ENCODE measurements at regions not wholly inside any gene's neighbourhood (a gene's known extent, or its start where the extent isn't known, plus 50 kb on each side); places are given as distances from the start of the nearest gene placed in this dataset.

DNA sequence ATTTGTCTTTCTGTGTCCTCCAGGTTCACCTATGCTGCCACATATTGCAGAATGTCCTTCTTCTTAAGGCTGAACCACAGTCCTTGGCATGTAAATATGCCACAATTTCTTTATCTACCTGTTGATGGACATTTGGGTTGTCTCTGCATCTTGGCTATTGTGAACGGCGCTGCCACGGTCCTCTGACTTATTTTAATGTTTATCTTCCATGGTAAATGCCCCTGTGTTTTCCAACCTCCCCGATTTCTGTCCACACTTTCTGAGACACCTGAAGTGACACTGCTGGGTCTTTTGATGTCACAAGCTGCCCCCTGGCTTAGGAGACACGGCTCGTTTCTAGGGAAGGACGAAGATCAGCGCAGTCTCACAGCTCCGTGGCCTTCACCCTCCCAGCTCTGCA lies 128.3 kb upstream of the PDE10A start:
- in situ Hi-C loops (cut with MboI; ENCODE audit: low pct_unique_long_range_greater_than_20kb, low sequenced_read_pairs, unreplicated experiment) = no loop called here
- TF ChIP-seq, protein P1, sequence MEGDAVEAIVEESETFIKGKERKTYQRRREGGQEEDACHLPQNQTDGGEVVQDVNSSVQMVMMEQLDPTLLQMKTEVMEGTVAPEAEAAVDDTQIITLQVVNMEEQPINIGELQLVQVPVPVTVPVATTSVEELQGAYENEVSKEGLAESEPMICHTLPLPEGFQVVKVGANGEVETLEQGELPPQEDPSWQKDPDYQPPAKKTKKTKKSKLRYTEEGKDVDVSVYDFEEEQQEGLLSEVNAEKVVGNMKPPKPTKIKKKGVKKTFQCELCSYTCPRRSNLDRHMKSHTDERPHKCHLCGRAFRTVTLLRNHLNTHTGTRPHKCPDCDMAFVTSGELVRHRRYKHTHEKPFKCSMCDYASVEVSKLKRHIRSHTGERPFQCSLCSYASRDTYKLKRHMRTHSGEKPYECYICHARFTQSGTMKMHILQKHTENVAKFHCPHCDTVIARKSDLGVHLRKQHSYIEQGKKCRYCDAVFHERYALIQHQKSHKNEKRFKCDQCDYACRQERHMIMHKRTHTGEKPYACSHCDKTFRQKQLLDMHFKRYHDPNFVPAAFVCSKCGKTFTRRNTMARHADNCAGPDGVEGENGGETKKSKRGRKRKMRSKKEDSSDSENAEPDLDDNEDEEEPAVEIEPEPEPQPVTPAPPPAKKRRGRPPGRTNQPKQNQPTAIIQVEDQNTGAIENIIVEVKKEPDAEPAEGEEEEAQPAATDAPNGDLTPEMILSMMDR (IDR thresholded peaks at IDR 0.05; ENCODE audit: extremely low read depth, insufficient read depth, missing control alignments) = no peak
- no peak for DNase-seq (ENCODE audit: low spot score)

DNA sequence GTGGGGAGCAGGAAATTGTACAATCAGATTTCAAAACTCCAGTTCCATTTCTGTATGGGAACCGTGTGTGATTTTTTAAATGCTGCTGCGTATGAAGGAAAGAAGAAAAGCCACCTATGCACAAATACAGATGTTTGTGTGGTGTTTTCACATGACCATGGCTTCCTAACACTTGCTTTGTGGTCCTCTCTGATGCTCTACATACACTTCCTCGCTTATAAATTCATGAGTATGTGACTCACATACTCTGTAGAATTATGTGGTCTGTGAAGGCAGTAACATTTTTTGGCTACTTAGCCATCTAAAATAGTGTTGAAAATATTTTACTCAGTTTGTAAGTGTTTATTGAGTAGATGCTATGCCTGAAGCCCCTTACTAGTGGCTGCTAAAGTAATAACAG lies 119.8 kb upstream of the PDE10A start:
- in situ Hi-C loops (cut with MboI; ENCODE audit: low pct_unique_long_range_greater_than_20kb, low sequenced_read_pairs, unreplicated experiment) = no loop called here
- TF ChIP-seq, protein P1 (IDR thresholded peaks at IDR 0.05; ENCODE audit: extremely low read depth, insufficient read depth, missing control alignments) = no peak
- DNase-seq (ENCODE audit: low spot score) = no peak

- TF ChIP-seq, protein P1 (IDR thresholded peaks at IDR 0.05; ENCODE audit: extremely low read depth, insufficient read depth, missing control alignments) = no peak
- in situ Hi-C loops (cut with MboI; ENCODE audit: low pct_unique_long_range_greater_than_20kb, low sequenced_read_pairs, unreplicated experiment) = no loop called here
- DNase-seq (ENCODE audit: low spot score) = no peak
Observed at GRCh38 chr6:165782134-165782533, 119.1 kb upstream of the PDE10A start.

GRCh38 chr6:165777680-165778079 lies 114.6 kb upstream of the PDE10A start:
- TF ChIP-seq, protein P1 (IDR thresholded peaks at IDR 0.05; ENCODE audit: extremely low read depth, insufficient read depth, missing control alignments) = no peak
- no peak for DNase-seq (ENCODE audit: low spot score)
- in situ Hi-C loops (cut with MboI; ENCODE audit: low pct_unique_long_range_greater_than_20kb, low sequenced_read_pairs, unreplicated experiment) = no loop called here

- no peak for DNase-seq (ENCODE audit: low spot score)
- TF ChIP-seq, protein P1 (IDR thresholded peaks at IDR 0.05; ENCODE audit: extremely low read depth, insufficient read depth, missing control alignments) = no peak
- in situ Hi-C loops (cut with MboI; ENCODE audit: low pct_unique_long_range_greater_than_20kb, low sequenced_read_pairs, unreplicated experiment) = no loop called here
Observed at GRCh38 chr6:165776691-165777090, 113.7 kb upstream of the PDE10A start.

- in situ Hi-C loops (cut with MboI; ENCODE audit: low pct_unique_long_range_greater_than_20kb, low sequenced_read_pairs, unreplicated experiment) = no loop called here
- TF ChIP-seq, protein P1 (IDR thresholded peaks at IDR 0.05; ENCODE audit: extremely low read depth, insufficient read depth, missing control alignments) = no peak
- no peak for DNase-seq (ENCODE audit: low spot score)
Observed at GRCh38 chr6:165775721-165776120, 112.7 kb upstream of the PDE10A start.

All from GM13977 (cell line).